Testis (tissue), 2 donors: ENCODE measurements at regions not wholly inside any gene's neighbourhood (a gene's known extent, or its start where the extent isn't known, plus 50 kb on each side); places are given as distances from the start of the nearest gene placed in this dataset.

Experiments
- CTCF ChIP-seq, 3 experiments: fragments of 450-650 bp in 2 of 3; fragments of 200-600 bp in 1 of 3; sonication (generic) in 1 of 3; IDR thresholded peaks; one replicate each; pipeline ENCODE4 v1.5.1; 2016 to 2019; ENCODE audit warnings: antibody characterized with exemption in 3 of 3, mild to moderate bottlenecking in 2 of 3, moderate library complexity in 1 of 3
- POLR2A ChIP-seq: fragments of 450-650 bp; IDR thresholded peaks from one replicate; pipeline ENCODE4 v1.6.1; 2017; ENCODE audit warnings: antibody characterized with exemption, mild to moderate bottlenecking, moderate library complexity

DNA sequence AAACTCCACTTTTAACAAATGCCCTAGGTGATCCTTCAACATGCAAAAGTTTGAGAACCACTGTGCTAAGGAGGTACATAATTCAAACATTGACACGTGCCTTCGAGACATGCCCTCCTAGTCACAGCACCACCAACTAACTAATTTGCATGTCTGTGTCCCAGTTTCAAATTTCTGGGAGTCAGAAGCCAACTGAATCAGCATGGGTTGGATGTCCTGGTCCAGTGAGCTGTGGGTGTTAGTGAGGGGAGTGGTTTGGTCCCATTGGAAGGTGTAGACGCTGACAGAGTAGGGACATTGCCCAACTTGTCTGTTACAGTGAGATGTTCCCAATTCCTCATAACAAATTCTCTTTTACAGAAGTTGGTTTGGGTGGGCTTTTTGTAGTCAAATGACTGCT lies 67.3 kb upstream of the ADPGK start:
- TF ChIP-seq CTCF (IDR thresholded peaks at IDR 0.05) (no peak), POLR2A (no peak)
